LHCN-M2 (cell line): ENCODE measurements at regions not wholly inside any gene's neighbourhood (a gene's known extent, or its start where the extent isn't known, plus 50 kb on each side); places are given as distances from the start of the nearest gene placed in this dataset.
"Not testable (repeated sequence)": the region's sequence is repeated elsewhere in the genome, so short reads cannot be mapped to it uniquely, and the experiment has no call there.

ENCODE experiments used
- DNase-seq: peaks from one replicate; pipeline ENCODE4 v3.0.0-alpha.2; 2012; ENCODE audit warnings: low read depth

- DNase-seq: no peak
Observed at GRCh38 chr18:22700920-22701319, 232.2 kb upstream of the RBBP8 start.

GRCh38 chr18:22701326-22701725, 231.8 kb upstream of the RBBP8 start:
- no peak for DNase-seq

- DNase-seq: no peak
Observed at GRCh38 chr18:22701795-22702194, 231.3 kb upstream of the RBBP8 start.

GRCh38 chr18:22702806-22703205, 230.3 kb upstream of the RBBP8 start:
- no peak for DNase-seq

- peak; percentile 36 for DNase-seq
Observed at GRCh38 chr18:22703883-22704585, 229.1 kb upstream of the RBBP8 start.

- DNase-seq: no peak
Observed at GRCh38 chr18:22704586-22704918, 228.6 kb upstream of the RBBP8 start.

- peak; percentile 24 for DNase-seq
Observed at GRCh38 chr18:22705328-22705727, 227.8 kb upstream of the RBBP8 start.

- DNase-seq: not testable (repeated sequence)
Observed at GRCh38 chr18:22706025-22706424, 227.1 kb upstream of the RBBP8 start.

- DNase-seq: no peak
Observed at GRCh38 chr18:22709288-22710060, 223.7 kb upstream of the RBBP8 start.

GRCh38 chr18:22710673-22711191, 222.4 kb upstream of the RBBP8 start:
- no peak for DNase-seq

GRCh38 chr18:22711192-22711685, 221.9 kb upstream of the RBBP8 start:
- peak; percentile 11 for DNase-seq

GRCh38 chr18:22713511-22713910, 219.6 kb upstream of the RBBP8 start:
- no peak for DNase-seq

- DNase-seq: not testable (repeated sequence)
Observed at GRCh38 chr18:22717536-22717935, 215.6 kb upstream of the RBBP8 start.

- no peak for DNase-seq
Observed at GRCh38 chr18:22723221-22723620, 209.9 kb upstream of the RBBP8 start.

GRCh38 chr18:22723773-22724172, 209.4 kb upstream of the RBBP8 start:
- DNase-seq: no peak

GRCh38 chr18:22726469-22726868, 206.7 kb upstream of the RBBP8 start:
- DNase-seq: no peak

- DNase-seq: no peak
Observed at GRCh38 chr18:22728016-22728415, 205.1 kb upstream of the RBBP8 start.

GRCh38 chr18:22728481-22729105, 204.5 kb upstream of the RBBP8 start:
- DNase-seq: no peak

GRCh38 chr18:22731398-22731797, 201.7 kb upstream of the RBBP8 start:
- no peak for DNase-seq

- DNase-seq: no peak
Observed at GRCh38 chr18:22734105-22734661, 198.9 kb upstream of the RBBP8 start.

- DNase-seq: peak; percentile 1
Observed at GRCh38 chr18:22734791-22735627, 198.1 kb upstream of the RBBP8 start.
